GM23338 (cell line): ENCODE measurements at regions not wholly inside any gene's neighbourhood (a gene's known extent, or its start where the extent isn't known, plus 50 kb on each side); places are given as distances from the start of the nearest gene placed in this dataset.
A peak's percentile ranks its signal among the peaks of the same experiment; 100 is the strongest.

ENCODE experiments used
- ATAC-seq: fragments of 200-7000 bp; cut with Tn5 transposase; 3 replicates; pipeline ENCODE4 v1.9.1; 2020
- DNase-seq: peaks from one replicate; pipeline ENCODE4 v3.0.0-alpha.2; 2015; ENCODE audit warnings: low spot score
- H2AFZ ChIP-seq: fragments of 200-600 bp; sonication (generic); 2 replicates; pipeline ENCODE4 v1.8.0; 2016; ENCODE audit warnings: antibody characterized with exemption, mild to moderate bottlenecking, moderate library complexity
- H3F3A ChIP-seq: fragments of 200-600 bp; sonication (generic); replicated peaks from 2 replicates; pipeline ENCODE4 v1.8.0; 2017; ENCODE audit warnings: antibody characterized with exemption, mixed run types, low read depth
- H3K27ac ChIP-seq: fragments of 200-600 bp; sonication (generic); 2 replicates; pipeline ENCODE4 v1.6.1; 2016; ENCODE audit warnings: low read depth
- H3K27me3 ChIP-seq: fragments of 200-600 bp; sonication (generic); 2 replicates; pipeline ENCODE4 v1.8.0; 2016; ENCODE audit warnings: mild to moderate bottlenecking, mixed run types, moderate library complexity; ENCODE audit not compliant: insufficient read depth
- H3K36me3 ChIP-seq: fragments of 200-600 bp; sonication (generic); 2 replicates; pipeline ENCODE4 v1.8.0; 2016; ENCODE audit warnings: mild to moderate bottlenecking; ENCODE audit not compliant: insufficient read depth
- H3K4me1 ChIP-seq: fragments of 200-600 bp; sonication (generic); 2 replicates; pipeline ENCODE4 v1.8.0; 2016; ENCODE audit warnings: mild to moderate bottlenecking, moderate library complexity; ENCODE audit not compliant: insufficient read depth
- H3K4me2 ChIP-seq: fragments of 200-600 bp; sonication (generic); 2 replicates; pipeline ENCODE4 v1.7.1; 2017; ENCODE audit warnings: mixed run types
- H3K4me3 ChIP-seq: fragments of 200-600 bp; sonication (generic); 2 replicates; pipeline ENCODE4 v1.6.1; 2016; ENCODE audit warnings: mixed run types
- H3K79me2 ChIP-seq: fragments of 200-600 bp; sonication (generic); replicated peaks from 2 replicates; pipeline ENCODE4 v1.8.0; 2017; ENCODE audit warnings: mild to moderate bottlenecking; ENCODE audit not compliant: insufficient read depth
- H3K9me2 ChIP-seq: fragments of 200-600 bp; sonication (generic); 2 replicates; pipeline ENCODE4 v1.8.0; 2017; ENCODE audit not compliant: insufficient read depth
- H4K20me1 ChIP-seq: fragments of 200-600 bp; sonication (generic); replicated peaks from 2 replicates; pipeline ENCODE4 v1.8.0; 2017; ENCODE audit warnings: mild to moderate bottlenecking; ENCODE audit not compliant: insufficient read depth
- H3K27ac Mint-ChIP-seq: 2 replicates; pipeline ENCODE4 v1.8.0; 2020; ENCODE audit warnings: inconsistent platforms, mild to moderate bottlenecking, moderate library complexity, mixed read lengths
- H3K27me3 Mint-ChIP-seq: 3 replicates; pipeline ENCODE4 v1.8.0; 2022; ENCODE audit warnings: low read depth, mild to moderate bottlenecking, moderate library complexity, mixed read lengths, inconsistent platforms; ENCODE audit not compliant: insufficient read depth, poor library complexity
- H3K36me3 Mint-ChIP-seq: 3 replicates; pipeline ENCODE4 v1.8.0; 2021; ENCODE audit warnings: low read depth, mild to moderate bottlenecking, inconsistent platforms, moderate library complexity, mixed read lengths
- H3K4me1 Mint-ChIP-seq: 3 replicates; pipeline ENCODE4 v1.8.0; 2020; ENCODE audit warnings: mild to moderate bottlenecking, inconsistent platforms, mixed read lengths
- H3K4me3 Mint-ChIP-seq: 3 replicates; pipeline ENCODE4 v1.8.0; 2021; ENCODE audit warnings: moderate library complexity, mild to moderate bottlenecking, inconsistent platforms, mixed read lengths
- H3K9me3 Mint-ChIP-seq: 3 replicates; pipeline ENCODE4 v1.8.0; 2020; ENCODE audit warnings: moderate library complexity, mild to moderate bottlenecking, inconsistent platforms, mixed read lengths
- CREB1 ChIP-seq: fragments of 250-450 bp; sonication (Bioruptor Pico); IDR thresholded peaks from 2 replicates; pipeline ENCODE4 v1.5.0; 2020; ENCODE audit warnings: low read depth, mild to moderate bottlenecking, moderate library complexity
- CTCF ChIP-seq, 2 experiments: fragments of 200-600 bp in 1 of 2; sonication (generic) in 1 of 2; conservative IDR thresholded peaks; 2 replicates each; pipeline versions ENCODE4 v1.5.1 to v1.6.1; 2016 to 2017; ENCODE audit warnings: antibody characterized with exemption in 2 of 2, low read depth in 2 of 2, mild to moderate bottlenecking in 2 of 2, moderate library complexity in 1 of 2
- EZH2 ChIP-seq: fragments of 200-600 bp; sonication (generic); IDR thresholded peaks from one replicate; pipeline ENCODE4 v1.8.0; 2017; ENCODE audit warnings: antibody characterized with exemption, mild to moderate bottlenecking, low read depth; ENCODE audit not compliant: unreplicated experiment
- JUNB ChIP-seq: IDR thresholded peaks from one replicate; pipeline ENCODE4 v1.6.1; 2016; ENCODE audit warnings: antibody characterized with exemption; ENCODE audit not compliant: unreplicated experiment
- NANOG ChIP-seq: IDR thresholded peaks from 2 replicates; pipeline ENCODE4 v1.6.1; 2016; ENCODE audit warnings: antibody characterized with exemption, borderline replicate concordance
- POLR2AphosphoS5 ChIP-seq: IDR thresholded peaks from 2 replicates; pipeline ENCODE4 v1.6.1; 2016; ENCODE audit warnings: antibody characterized with exemption, low read depth
- REST ChIP-seq: IDR thresholded peaks from one replicate; pipeline ENCODE4 v1.6.1; 2018; ENCODE audit warnings: antibody characterized with exemption; ENCODE audit not compliant: unreplicated experiment
- ZNF114 ChIP-seq: fragments of 250-450 bp; sonication (Bioruptor Pico); IDR thresholded peaks from 2 replicates; pipeline ENCODE4 v1.5.0; 2020; ENCODE audit warnings: mild to moderate bottlenecking, moderate library complexity
- ZNF331 ChIP-seq: fragments of 250-450 bp; sonication (Bioruptor Pico); IDR thresholded peaks from 2 replicates; pipeline ENCODE4 v1.5.0; 2020; ENCODE audit warnings: low read depth, mild to moderate bottlenecking, moderate library complexity
- TF ChIP-seq, protein P1 (sequence below): fragments of 250-450 bp; sonication (Bioruptor Pico); IDR thresholded peaks from 2 replicates; pipeline ENCODE4 v1.5.0; 2020; ENCODE audit warnings: mild to moderate bottlenecking, moderate library complexity

- no peak overlapping the region for H3K4me3 ChIP-seq
- no peak overlapping the region for H3K4me2 ChIP-seq
- Mint-ChIP-seq H3K27ac (no peak overlapping the region), H3K36me3 (no peaks in the 10 kb centered on the region), H3K4me1 (no peaks in the 10 kb centered on the region), H3K9me3 (peaks cover 3% of the 10 kb centered on the region), H3K27me3 (no peaks in the 10 kb centered on the region), H3K4me3 (no peak overlapping the region)
- H3K27ac ChIP-seq, result no peak overlapping the region
- no peaks in the 10 kb centered on the region for H4K20me1 ChIP-seq
- TF ChIP-seq NANOG (no peak), CREB1 (CRISPR knock-in tag) (no peak), REST (no peak), ZNF331 (CRISPR knock-in tag) (no peak), EZH2 (no peak), CTCF (conservative IDR thresholded peaks at IDR 0.05; ENCODE audit: low read depth in 2 of 2) (no peak), ZNF114 (no peak), JUNB (no peak), POLR2AphosphoS5 (no peak)
- no peaks in the 10 kb centered on the region for H3K36me3 ChIP-seq
- H3K79me2 ChIP-seq, result no peaks in the 10 kb centered on the region
- H3F3A ChIP-seq, result no peaks in the 10 kb centered on the region
- no peak overlapping the region for H2AFZ ChIP-seq
- no peak for DNase-seq
- H3K4me1 ChIP-seq, result no peaks in the 10 kb centered on the region
- H3K27me3 ChIP-seq, result no peaks in the 10 kb centered on the region
- H3K9me2 ChIP-seq, result no peaks in the 10 kb centered on the region
- no peak for ATAC-seq
Observed at GRCh38 chrY:13611965-13612364, 91.7 kb upstream of the TMSB4Y start.

DNA sequence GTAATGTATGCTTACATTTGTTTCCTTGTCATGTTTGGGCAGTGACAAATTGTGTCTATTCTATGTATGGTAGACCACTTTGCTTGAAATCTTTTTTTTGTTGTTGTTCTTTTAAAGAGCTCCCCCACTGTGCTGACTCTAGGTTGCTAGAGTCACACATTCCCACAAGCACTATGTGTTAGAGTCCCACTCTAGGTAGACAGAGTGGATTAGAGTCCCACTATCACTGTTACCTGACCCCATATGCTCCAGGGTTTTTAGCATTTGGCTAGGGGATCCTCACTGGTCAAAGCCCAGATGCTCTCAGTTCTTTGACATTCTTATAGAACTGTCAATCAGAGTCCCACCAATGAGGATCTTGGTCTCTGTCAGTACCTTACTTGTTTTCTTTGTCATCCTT lies 111.2 kb upstream of the TMSB4Y start:
- peak; percentile 28 for DNase-seq
- Mint-ChIP-seq H3K36me3 (no peaks in the 10 kb centered on the region), H3K4me1 (no peaks in the 10 kb centered on the region), H3K9me3 (no peaks in the 10 kb centered on the region), H3K27me3 (peaks cover 6% of the 10 kb centered on the region), H3K27ac (no peak overlapping the region), H3K4me3 (no peak overlapping the region)
- Histone ChIP-seq H4K20me1 (no peaks in the 10 kb centered on the region), H3K4me3 (no peak overlapping the region), H3K4me2 (no peak overlapping the region), H3K4me1 (no peaks in the 10 kb centered on the region), H3K9me2 (no peaks in the 10 kb centered on the region), H3K27ac (no peak overlapping the region), H3K36me3 (no peaks in the 10 kb centered on the region), H3K79me2 (no peaks in the 10 kb centered on the region), H3F3A (no peaks in the 10 kb centered on the region), H3K27me3 (peaks cover 25% of the 10 kb centered on the region; the same call in 1 of the 2 replicates), H2AFZ (no peak overlapping the region)
- ATAC-seq, result peak; percentile 72; the same call in 2 of the 3 replicates
- TF ChIP-seq, protein P1, sequence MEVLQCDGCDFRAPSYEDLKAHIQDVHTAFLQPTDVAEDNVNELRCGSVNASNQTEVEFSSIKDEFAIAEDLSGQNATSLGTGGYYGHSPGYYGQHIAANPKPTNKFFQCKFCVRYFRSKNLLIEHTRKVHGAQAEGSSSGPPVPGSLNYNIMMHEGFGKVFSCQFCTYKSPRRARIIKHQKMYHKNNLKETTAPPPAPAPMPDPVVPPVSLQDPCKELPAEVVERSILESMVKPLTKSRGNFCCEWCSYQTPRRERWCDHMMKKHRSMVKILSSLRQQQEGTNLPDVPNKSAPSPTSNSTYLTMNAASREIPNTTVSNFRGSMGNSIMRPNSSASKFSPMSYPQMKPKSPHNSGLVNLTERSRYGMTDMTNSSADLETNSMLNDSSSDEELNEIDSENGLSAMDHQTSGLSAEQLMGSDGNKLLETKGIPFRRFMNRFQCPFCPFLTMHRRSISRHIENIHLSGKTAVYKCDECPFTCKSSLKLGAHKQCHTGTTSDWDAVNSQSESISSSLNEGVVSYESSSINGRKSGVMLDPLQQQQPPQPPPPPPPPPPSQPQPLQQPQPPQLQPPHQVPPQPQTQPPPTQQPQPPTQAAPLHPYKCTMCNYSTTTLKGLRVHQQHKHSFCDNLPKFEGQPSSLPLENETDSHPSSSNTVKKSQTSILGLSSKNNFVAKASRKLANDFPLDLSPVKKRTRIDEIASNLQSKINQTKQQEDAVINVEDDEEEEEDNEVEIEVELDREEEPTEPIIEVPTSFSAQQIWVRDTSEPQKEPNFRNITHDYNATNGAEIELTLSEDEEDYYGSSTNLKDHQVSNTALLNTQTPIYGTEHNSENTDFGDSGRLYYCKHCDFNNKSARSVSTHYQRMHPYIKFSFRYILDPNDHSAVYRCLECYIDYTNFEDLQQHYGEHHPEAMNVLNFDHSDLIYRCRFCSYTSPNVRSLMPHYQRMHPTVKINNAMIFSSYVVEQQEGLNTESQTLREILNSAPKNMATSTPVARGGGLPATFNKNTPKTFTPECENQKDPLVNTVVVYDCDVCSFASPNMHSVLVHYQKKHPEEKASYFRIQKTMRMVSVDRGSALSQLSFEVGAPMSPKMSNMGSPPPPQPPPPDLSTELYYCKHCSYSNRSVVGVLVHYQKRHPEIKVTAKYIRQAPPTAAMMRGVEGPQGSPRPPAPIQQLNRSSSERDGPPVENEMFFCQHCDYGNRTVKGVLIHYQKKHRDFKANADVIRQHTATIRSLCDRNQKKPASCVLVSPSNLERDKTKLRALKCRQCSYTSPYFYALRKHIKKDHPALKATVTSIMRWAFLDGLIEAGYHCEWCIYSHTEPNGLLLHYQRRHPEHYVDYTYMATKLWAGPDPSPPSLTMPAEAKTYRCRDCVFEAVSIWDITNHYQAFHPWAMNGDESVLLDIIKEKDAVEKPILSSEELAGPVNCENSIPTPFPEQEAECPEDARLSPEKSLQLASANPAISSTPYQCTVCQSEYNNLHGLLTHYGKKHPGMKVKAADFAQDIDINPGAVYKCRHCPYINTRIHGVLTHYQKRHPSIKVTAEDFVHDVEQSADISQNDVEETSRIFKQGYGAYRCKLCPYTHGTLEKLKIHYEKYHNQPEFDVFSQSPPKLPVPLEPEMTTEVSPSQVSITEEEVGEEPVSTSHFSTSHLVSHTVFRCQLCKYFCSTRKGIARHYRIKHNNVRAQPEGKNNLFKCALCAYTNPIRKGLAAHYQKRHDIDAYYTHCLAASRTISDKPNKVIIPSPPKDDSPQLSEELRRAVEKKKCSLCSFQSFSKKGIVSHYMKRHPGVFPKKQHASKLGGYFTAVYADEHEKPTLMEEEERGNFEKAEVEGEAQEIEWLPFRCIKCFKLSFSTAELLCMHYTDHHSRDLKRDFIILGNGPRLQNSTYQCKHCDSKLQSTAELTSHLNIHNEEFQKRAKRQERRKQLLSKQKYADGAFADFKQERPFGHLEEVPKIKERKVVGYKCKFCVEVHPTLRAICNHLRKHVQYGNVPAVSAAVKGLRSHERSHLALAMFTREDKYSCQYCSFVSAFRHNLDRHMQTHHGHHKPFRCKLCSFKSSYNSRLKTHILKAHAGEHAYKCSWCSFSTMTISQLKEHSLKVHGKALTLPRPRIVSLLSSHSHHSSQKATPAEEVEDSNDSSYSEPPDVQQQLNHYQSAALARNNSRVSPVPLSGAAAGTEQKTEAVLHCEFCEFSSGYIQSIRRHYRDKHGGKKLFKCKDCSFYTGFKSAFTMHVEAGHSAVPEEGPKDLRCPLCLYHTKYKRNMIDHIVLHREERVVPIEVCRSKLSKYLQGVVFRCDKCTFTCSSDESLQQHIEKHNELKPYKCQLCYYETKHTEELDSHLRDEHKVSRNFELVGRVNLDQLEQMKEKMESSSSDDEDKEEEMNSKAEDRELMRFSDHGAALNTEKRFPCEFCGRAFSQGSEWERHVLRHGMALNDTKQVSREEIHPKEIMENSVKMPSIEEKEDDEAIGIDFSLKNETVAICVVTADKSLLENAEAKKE (CRISPR knock-in tag), result no peak
